ENCODE measurements at regions not wholly inside any gene's neighbourhood (a gene's known extent, or its start where the extent isn't known, plus 50 kb on each side); places are given as distances from the start of the nearest gene placed in this dataset.

- Mint-ChIP-seq H3K4me1 (peaks cover 55% of the 10 kb centered on the region), H3K36me3 (peaks cover 3 to 5% of the 10 kb centered on the region in 2 donors), H3K27ac (peak overlapping the region in 3 of 7 donors; percentile 54 to 85 (median 68)), H3K4me3 (peak overlapping the region; percentile 58 to 83), H3K9me3 (peaks cover 0 to 3% (median 0%) of the 10 kb centered on the region in 7 donors), H3K27me3 (ENCODE audit: low read depth in 3 of 3) (peaks cover 0 to 5% (median 2%) of the 10 kb centered on the region in 3 donors)
- no peaks in the 10 kb centered on the region for H3K36me3 ChIP-seq (replicated peaks in 1 of 2; ENCODE audit: control insufficient read depth in 1 of 2, insufficient read depth in 2 of 2, low read length in 2 of 2)
- no peaks in the 10 kb centered on the region for H3K79me2 ChIP-seq (ENCODE audit: insufficient read depth, low read length)
- H3K9ac ChIP-seq (ENCODE audit: insufficient read depth, low read length, poor library complexity, severe bottlenecking): peak overlapping the region; percentile 0
- H3K4me2 ChIP-seq (replicated peaks; ENCODE audit: extremely low read depth, low read length, poor library complexity, severe bottlenecking): peak overlapping the region; percentile 32
- H3K4me3 ChIP-seq (replicated peaks in 1 of 3; ENCODE audit: low read depth in 2 of 3, low read length in 3 of 3): peak overlapping the region in 1 of 3 experiments; percentile 27
- no peaks in the 10 kb centered on the region for H3K27me3 ChIP-seq (ENCODE audit: control insufficient read depth in 2 of 2, insufficient read depth in 2 of 2, low read length in 2 of 2)
- no peaks in the 10 kb centered on the region for H4K20me1 ChIP-seq (ENCODE audit: insufficient read depth, low read length)
- DNase-seq: peak; percentile 20 to 62 (median 45)
- H3K4me1 ChIP-seq (ENCODE audit: control insufficient read depth in 1 of 2, insufficient read depth in 2 of 2, low read length in 2 of 2): peaks cover 22 to 47% of the 10 kb centered on the region in 2 donors
- no peak for TF ChIP-seq CTCF (IDR thresholded peaks at IDR 0.05)
- H3K27ac ChIP-seq (ENCODE audit: low read depth in 1 of 2, low read length in 2 of 2): no peak overlapping the region
- intact Hi-C loops (cut with micrococcal nuclease): no loop called here
- H2AFZ ChIP-seq (ENCODE audit: insufficient read depth, low read depth, low read length, poor library complexity, severe bottlenecking): peak overlapping the region; percentile 60
- H3K9me3 ChIP-seq (replicated peaks in 1 of 2; ENCODE audit: control insufficient read depth in 1 of 2, insufficient read depth in 1 of 2, low read length in 2 of 2): no peaks in the 10 kb centered on the region
- WGBS (ENCODE audit: insufficient coverage): 2% methylated on average over 10 of the region's 10 CpGs
Observed at GRCh38 chr1:229058729-229059128, 212.2 kb upstream of the RAB4A start.

GRCh38 chr1:229059671-229060539 is 211.0 kb upstream of the RAB4A start:
- H3K79me2 ChIP-seq (ENCODE audit: insufficient read depth, low read length): no peaks in the 10 kb centered on the region
- no peaks in the 10 kb centered on the region for H3K9me3 ChIP-seq (replicated peaks in 1 of 2; ENCODE audit: control insufficient read depth in 1 of 2, insufficient read depth in 1 of 2, low read length in 2 of 2)
- no peaks in the 10 kb centered on the region for H3K36me3 ChIP-seq (replicated peaks in 1 of 2; ENCODE audit: control insufficient read depth in 1 of 2, insufficient read depth in 2 of 2, low read length in 2 of 2)
- peak overlapping the region in 1 of 2 donors; percentile 18 for H3K4me3 Mint-ChIP-seq
- peaks cover 32 to 59% of the 10 kb centered on the region in 2 donors for H3K4me1 ChIP-seq (ENCODE audit: control insufficient read depth in 1 of 2, insufficient read depth in 2 of 2, low read length in 2 of 2)
- H3K4me3 ChIP-seq (replicated peaks in 1 of 3; ENCODE audit: low read depth in 2 of 3, low read length in 3 of 3): no peak overlapping the region
- WGBS (ENCODE audit: insufficient coverage): 12% methylated on average over 7 of the region's 9 CpGs
- H3K27ac ChIP-seq (ENCODE audit: low read depth in 1 of 2, low read length in 2 of 2): no peak overlapping the region
- intact Hi-C loops (cut with micrococcal nuclease): no loop called here
- DNase-seq: no peak
- no peak for TF ChIP-seq CTCF (IDR thresholded peaks at IDR 0.05)
- H3K4me1 Mint-ChIP-seq: peaks cover 66% of the 10 kb centered on the region
- no peak overlapping the region for H3K9ac ChIP-seq (ENCODE audit: insufficient read depth, low read length, poor library complexity, severe bottlenecking)
- peaks cover 3 to 8% of the 10 kb centered on the region in 2 donors for H3K36me3 Mint-ChIP-seq
- H4K20me1 ChIP-seq (ENCODE audit: insufficient read depth, low read length): no peaks in the 10 kb centered on the region
- H3K9me3 Mint-ChIP-seq: peaks cover 0 to 3% (median 0%) of the 10 kb centered on the region in 7 donors
- H3K27me3 Mint-ChIP-seq (ENCODE audit: low read depth in 3 of 3): peaks cover 0 to 5% (median 2%) of the 10 kb centered on the region in 3 donors
- H3K27ac Mint-ChIP-seq: peak overlapping the region in 4 of 7 donors; percentile 4 to 48 (median 10)
- no peak overlapping the region for H3K4me2 ChIP-seq (replicated peaks; ENCODE audit: extremely low read depth, low read length, poor library complexity, severe bottlenecking)
- peak overlapping the region; percentile 44 for H2AFZ ChIP-seq (ENCODE audit: insufficient read depth, low read depth, low read length, poor library complexity, severe bottlenecking)
- no peaks in the 10 kb centered on the region for H3K27me3 ChIP-seq (ENCODE audit: control insufficient read depth in 2 of 2, insufficient read depth in 2 of 2, low read length in 2 of 2)

All from CD14-positive monocyte (primary cell).